Left ventricle myocardium inferior (tissue), 1 donor: ENCODE measurements at regions not wholly inside any gene's neighbourhood (a gene's known extent, or its start where the extent isn't known, plus 50 kb on each side); places are given as distances from the start of the nearest gene placed in this dataset.

Experiments
- DNase-seq: peaks from one replicate; pipeline ENCODE4 v3.0.0-alpha.2; 2020
- H3K27ac ChIP-seq: fragments of 200-600 bp; replicated peaks from 2 replicates; pipeline ENCODE4 v1.8.0; 2021
- H3K27me3 ChIP-seq: fragments of 200-600 bp; 2 replicates; pipeline ENCODE4 v1.8.0; 2021; ENCODE audit warnings: low read depth
- H3K36me3 ChIP-seq: fragments of 200-600 bp; 2 replicates; pipeline ENCODE4 v1.8.0; 2021
- H3K4me1 ChIP-seq: fragments of 200-600 bp; 2 replicates; pipeline ENCODE4 v1.8.0; 2021
- H3K4me3 ChIP-seq: fragments of 200-600 bp; 2 replicates; pipeline ENCODE4 v1.8.0; 2021; ENCODE audit warnings: mild to moderate bottlenecking, moderate library complexity
- H3K9me3 ChIP-seq: fragments of 200-600 bp; replicated peaks from 2 replicates; pipeline ENCODE4 v1.8.0; 2021
- CTCF ChIP-seq: fragments of 200-600 bp; IDR thresholded peaks from 2 replicates; pipeline ENCODE4 v1.8.0; 2021; ENCODE audit warnings: antibody characterized with exemption, mild to moderate bottlenecking, borderline replicate concordance
- intact Hi-C: fragments of 100-400 bp; cut with micrococcal nuclease; formaldehyde crosslinking; loops from one replicate; pipeline ENCODE4 v1.11.0; 2022
- donor health status: DM: no; HTN: yes; CAD: no; lungs with severe emphysema.

GRCh38 chr6:92634561-92634960 is 784.8 kb downstream of the EPHA7 start:
- H3K27me3 ChIP-seq, result no peaks in the 10 kb centered on the region
- no peaks in the 10 kb centered on the region for H3K4me1 ChIP-seq
- H3K9me3 ChIP-seq, result no peaks in the 10 kb centered on the region
- DNase-seq, result no peak
- intact Hi-C loops, result no loop called here
- H3K27ac ChIP-seq, result no peak overlapping the region
- no peak overlapping the region for H3K4me3 ChIP-seq
- no peak for TF ChIP-seq CTCF
- no peaks in the 10 kb centered on the region for H3K36me3 ChIP-seq

GRCh38 chr6:92623431-92623830 is 795.9 kb downstream of the EPHA7 start:
- Histone ChIP-seq H3K9me3 (peaks cover 5% of the 10 kb centered on the region), H3K27me3 (no peaks in the 10 kb centered on the region), H3K27ac (no peak overlapping the region), H3K36me3 (no peaks in the 10 kb centered on the region), H3K4me1 (no peaks in the 10 kb centered on the region), H3K4me3 (no peak overlapping the region)
- intact Hi-C loops, result no loop called here
- DNase-seq, result no peak
- TF ChIP-seq CTCF, result no peak

DNA sequence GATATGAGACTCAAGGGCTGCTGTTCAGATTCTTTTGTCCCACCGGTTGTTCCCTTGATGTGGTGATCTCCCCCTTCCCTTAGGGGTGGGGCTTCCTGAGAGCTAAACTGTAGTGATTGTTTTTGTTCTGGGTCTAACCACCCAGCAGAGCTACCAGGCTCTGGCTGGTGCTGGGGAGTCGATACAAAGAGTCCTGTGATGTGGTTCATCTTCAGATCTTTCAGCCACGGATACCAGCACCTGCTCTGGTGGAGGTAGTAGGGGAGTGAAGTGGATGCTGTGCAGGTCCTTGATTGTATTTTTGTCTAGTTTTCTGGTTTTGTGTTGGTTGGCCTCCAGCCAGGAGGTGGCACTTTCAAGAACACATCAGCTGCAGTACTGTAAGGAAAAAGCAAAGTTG is 801.6 kb downstream of the EPHA7 start:
- no peak for TF ChIP-seq CTCF
- Histone ChIP-seq H3K36me3 (no peaks in the 10 kb centered on the region), H3K27ac (no peak overlapping the region), H3K27me3 (no peaks in the 10 kb centered on the region), H3K4me3 (no peak overlapping the region), H3K9me3 (peaks cover 26% of the 10 kb centered on the region), H3K4me1 (no peaks in the 10 kb centered on the region)
- no peak for DNase-seq
- intact Hi-C loops, result no loop called here

- intact Hi-C loops, result no loop called here
- H3K4me1 ChIP-seq, result no peaks in the 10 kb centered on the region
- H3K27me3 ChIP-seq, result no peaks in the 10 kb centered on the region
- H3K36me3 ChIP-seq, result no peaks in the 10 kb centered on the region
- TF ChIP-seq CTCF, result no peak
- no peak for DNase-seq
- H3K27ac ChIP-seq, result no peak overlapping the region
- H3K4me3 ChIP-seq, result no peak overlapping the region
- H3K9me3 ChIP-seq, result peaks cover 46% of the 10 kb centered on the region
These were observed 810.6 kb downstream of the EPHA7 start for GRCh38 chr6:92608751-92609150.

GRCh38 chr6:92593201-92593600 is 826.2 kb downstream of the EPHA7 start:
- intact Hi-C loops, result no loop called here
- no peaks in the 10 kb centered on the region for H3K36me3 ChIP-seq
- no peaks in the 10 kb centered on the region for H3K9me3 ChIP-seq
- H3K4me3 ChIP-seq, result no peak overlapping the region
- TF ChIP-seq CTCF, result no peak
- H3K27me3 ChIP-seq, result no peaks in the 10 kb centered on the region
- no peak for DNase-seq
- no peaks in the 10 kb centered on the region for H3K4me1 ChIP-seq
- H3K27ac ChIP-seq, result no peak overlapping the region

DNA sequence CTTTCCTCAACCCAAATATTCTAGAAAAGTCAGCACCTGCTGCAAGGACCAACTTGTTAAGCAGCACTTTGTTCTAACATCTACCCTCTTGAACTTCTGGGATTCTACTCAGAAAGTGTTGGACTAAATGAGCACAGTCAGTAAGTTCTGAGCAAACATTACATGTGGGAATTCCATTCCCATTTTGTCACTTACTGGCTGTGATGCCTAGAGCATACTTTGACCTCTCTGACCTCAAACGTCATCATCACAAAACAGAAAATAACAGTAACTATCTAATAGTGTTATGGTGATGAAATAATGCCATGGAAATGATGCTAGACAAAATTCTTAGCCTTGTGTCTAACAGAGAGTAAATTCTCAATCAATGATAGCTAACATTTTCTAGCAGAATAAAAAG is 829.4 kb downstream of the EPHA7 start:
- Histone ChIP-seq H3K9me3 (no peaks in the 10 kb centered on the region), H3K4me3 (no peak overlapping the region), H3K4me1 (no peaks in the 10 kb centered on the region), H3K27me3 (no peaks in the 10 kb centered on the region), H3K27ac (no peak overlapping the region), H3K36me3 (no peaks in the 10 kb centered on the region)
- no peak for TF ChIP-seq CTCF
- intact Hi-C loops, result no loop called here
- no peak for DNase-seq
